Esophagus muscularis mucosa (tissue), 4 donors: ENCODE measurements at regions not wholly inside any gene's neighbourhood (a gene's known extent, or its start where the extent isn't known, plus 50 kb on each side); places are given as distances from the start of the nearest gene placed in this dataset.

Experiments
- DNase-seq: peaks from one replicate; pipeline ENCODE4 v3.0.0-alpha.2; 2017; ENCODE audit errors: extremely low spot score
- H3K27ac ChIP-seq, 4 donors: fragments of 200-600 bp; sonication (generic); replicated peaks in 1 of 4; 1 replicate in 3 of 4; 2 replicates in 1 of 4; pipeline ENCODE4 v1.5.1; 2016 to 2019; ENCODE audit warnings: mild to moderate bottlenecking in 1 of 4
- H3K27me3 ChIP-seq, 4 donors: fragments of 200-600 bp; sonication (generic); one replicate each; pipeline versions ENCODE4 v1.5.1 to v1.6.0; 2016 to 2019
- H3K36me3 ChIP-seq, 4 donors: fragments of 200-600 bp; sonication (generic); one replicate each; pipeline ENCODE4 v1.5.1; 2016 to 2019
- H3K4me1 ChIP-seq, 4 donors: fragments of 200-600 bp; sonication (generic); one replicate each; pipeline ENCODE4 v1.5.1; 2016 to 2019
- H3K4me3 ChIP-seq, 4 donors: fragments of 200-600 bp; sonication (generic); 1 replicate in 2 of 4; 2 replicates in 2 of 4; pipeline ENCODE4 v1.5.1; 2016 to 2019; ENCODE audit warnings: mild to moderate bottlenecking in 4 of 4, moderate library complexity in 1 of 4
- H3K9me3 ChIP-seq, 4 donors: fragments of 200-600 bp; sonication (generic); 1 replicate in 3 of 4; 2 replicates in 1 of 4; pipeline ENCODE4 v1.5.1; 2016 to 2019
- CTCF ChIP-seq, 3 experiments: fragments of 200-600 bp in 2 of 3; fragments of 450-650 bp in 1 of 3; sonication (generic) in 2 of 3; IDR thresholded peaks; one replicate each; pipeline ENCODE4 v1.5.1; 2017 to 2019; ENCODE audit warnings: antibody characterized with exemption in 3 of 3, mild to moderate bottlenecking in 2 of 3, moderate library complexity in 1 of 3
- EP300 ChIP-seq: sonication (generic); formaldehyde crosslinking; IDR thresholded peaks from one replicate; pipeline ENCODE4 v1.6.1; 2017; ENCODE audit warnings: antibody characterized with exemption
- POLR2A ChIP-seq: fragments of 450-650 bp; IDR thresholded peaks from one replicate; pipeline ENCODE4 v1.6.1; 2017; ENCODE audit warnings: antibody characterized with exemption, moderate library complexity, mild to moderate bottlenecking, low read depth
- POLR2AphosphoS5 ChIP-seq, 2 donors: sonication (generic); formaldehyde crosslinking; IDR thresholded peaks; one replicate each; pipeline ENCODE4 v1.6.1; 2017; ENCODE audit warnings: antibody characterized with exemption in 2 of 2
- WGBS: methylation state at CpG from one replicate; pipeline ENCODE4 v1.1.5; 2018; 5-methylcytosine and 5-hydroxymethylcytosine counted together
- intact Hi-C: fragments of 100-400 bp; cut with DNase I; formaldehyde crosslinking; loops from one replicate; pipeline ENCODE4 v1.15.1; 2023

DNA sequence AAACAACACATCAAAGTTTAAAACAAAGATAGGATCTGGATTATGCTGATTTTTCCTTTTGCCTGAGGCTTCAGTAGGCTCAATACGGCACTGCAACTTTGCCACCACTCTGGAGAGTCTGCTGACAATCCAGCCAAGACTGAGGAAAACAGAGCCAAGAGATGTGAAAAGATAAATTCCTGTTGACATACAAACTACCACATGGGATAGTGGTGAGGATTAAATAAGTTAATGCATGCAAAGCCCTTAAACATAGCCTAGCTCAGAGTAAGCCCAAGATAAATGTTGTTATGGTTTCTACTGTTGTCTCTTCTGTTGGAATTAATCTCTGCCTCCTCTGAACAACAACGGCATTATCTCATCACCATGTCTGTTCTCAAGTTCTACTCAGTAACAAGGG, 245.9 kb upstream of the LMCD1 start:
- no peak for DNase-seq
- no peak for TF ChIP-seq CTCF (IDR thresholded peaks at IDR 0.05)
- TF ChIP-seq POLR2A, result no peak
- TF ChIP-seq POLR2AphosphoS5 (IDR thresholded peaks at IDR 0.05), result no peak
- TF ChIP-seq EP300, result no peak
- intact Hi-C loops, result no loop called here
- peaks cover 0 to 12% (median 9%) of the 10 kb centered on the region in 4 donors for H3K4me1 ChIP-seq
- H3K4me3 ChIP-seq, result no peak overlapping the region
- H3K27me3 ChIP-seq, result no peaks in the 10 kb centered on the region
- WGBS, result 77% methylated on average over 2 of the region's 2 CpGs
- no peaks in the 10 kb centered on the region for H3K9me3 ChIP-seq
- H3K27ac ChIP-seq, result no peak overlapping the region
- no peaks in the 10 kb centered on the region for H3K36me3 ChIP-seq

DNA sequence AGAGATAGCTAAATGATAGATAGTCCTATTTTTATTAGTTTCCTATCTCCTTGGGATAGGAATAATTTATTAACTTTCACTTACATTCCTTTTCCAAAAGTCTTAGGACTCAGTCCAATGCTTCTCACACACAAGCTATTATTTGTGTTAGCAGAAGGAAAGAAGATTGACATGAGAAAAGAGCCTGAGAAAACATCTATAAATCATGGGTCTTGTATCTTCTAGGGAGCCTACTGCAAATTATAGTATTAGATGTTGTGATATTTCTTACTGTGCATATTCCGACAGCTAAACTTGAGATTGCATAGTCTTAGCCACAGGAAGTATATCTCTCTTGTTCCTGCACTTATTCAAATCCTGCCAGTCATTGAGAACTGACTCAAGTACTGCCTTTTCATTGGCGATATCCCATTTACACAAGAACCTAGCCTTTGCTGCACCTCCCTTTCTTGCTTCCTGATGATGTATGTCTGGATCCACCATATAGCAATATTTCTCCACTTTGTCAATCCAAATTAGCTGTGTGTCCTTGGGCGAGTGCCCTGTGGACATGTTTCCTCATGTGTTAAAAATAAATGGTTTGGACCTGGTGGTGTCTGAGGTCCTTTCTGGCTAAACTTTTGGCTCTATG, 245.1 kb upstream of the LMCD1 start:
- WGBS, result 43% methylated on average over 3 of the region's 3 CpGs
- no peak for TF ChIP-seq POLR2A
- no peak for TF ChIP-seq EP300
- no peak for TF ChIP-seq CTCF (IDR thresholded peaks at IDR 0.05)
- H3K9me3 ChIP-seq, result no peaks in the 10 kb centered on the region
- H3K36me3 ChIP-seq, result no peaks in the 10 kb centered on the region
- no peak overlapping the region for H3K27ac ChIP-seq
- H3K27me3 ChIP-seq, result no peaks in the 10 kb centered on the region
- intact Hi-C loops, result no loop called here
- H3K4me3 ChIP-seq, result no peak overlapping the region
- DNase-seq, result no peak
- peaks cover 0 to 12% (median 9%) of the 10 kb centered on the region in 4 donors for H3K4me1 ChIP-seq

- TF ChIP-seq CTCF (IDR thresholded peaks at IDR 0.05) (peak in 1 of 3 experiments; percentile 9), POLR2A (no peak)
- Histone ChIP-seq H3K27ac (no peak overlapping the region), H3K4me3 (no peak overlapping the region), H3K36me3 (no peaks in the 10 kb centered on the region), H3K4me1 (peaks cover 0 to 12% (median 9%) of the 10 kb centered on the region in 4 donors), H3K9me3 (no peaks in the 10 kb centered on the region), H3K27me3 (no peaks in the 10 kb centered on the region)
- DNase-seq, result no peak
- intact Hi-C loops, result no loop called here
- WGBS, result 95% methylated on average over 2 of the region's 2 CpGs
Measured at GRCh38 chr3:8261018-8261417, 240.6 kb upstream of the LMCD1 start.

- Histone ChIP-seq H3K27me3 (no peaks in the 10 kb centered on the region), H3K4me1 (peaks cover 0 to 12% (median 8%) of the 10 kb centered on the region in 4 donors), H3K27ac (no peak overlapping the region), H3K9me3 (no peaks in the 10 kb centered on the region), H3K36me3 (no peaks in the 10 kb centered on the region), H3K4me3 (no peak overlapping the region)
- TF ChIP-seq EP300 (no peak), POLR2A (no peak), POLR2AphosphoS5 (IDR thresholded peaks at IDR 0.05) (no peak), CTCF (IDR thresholded peaks at IDR 0.05) (no peak)
- WGBS, result 31% methylated on average over 1 of the region's 1 CpG
- no peak for DNase-seq
- intact Hi-C loops, result no loop called here
Measured at GRCh38 chr3:8266730-8267131, 234.9 kb upstream of the LMCD1 start.

DNA sequence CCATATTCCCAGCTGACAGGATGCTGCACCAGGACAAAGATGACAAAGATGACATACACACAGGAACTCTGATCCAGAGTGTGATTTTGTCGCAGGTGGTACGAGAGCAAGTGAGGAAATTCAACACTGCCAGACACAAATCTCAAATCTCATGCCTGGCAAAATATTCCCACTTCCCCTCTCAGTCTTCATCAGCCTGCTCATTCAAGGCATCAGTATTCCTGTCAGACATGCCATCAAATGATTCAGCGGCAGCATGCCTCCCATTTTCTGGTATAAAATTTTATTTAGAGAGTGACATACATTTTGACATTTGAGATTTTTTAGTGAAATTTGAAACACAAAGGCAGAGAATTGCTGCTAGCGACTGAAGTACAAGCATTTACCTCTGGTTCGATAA, 228.1 kb upstream of the LMCD1 start:
- 92% methylated on average over 5 of the region's 5 CpGs for WGBS
- no peak for DNase-seq
- Histone ChIP-seq H3K4me3 (no peak overlapping the region), H3K36me3 (no peaks in the 10 kb centered on the region), H3K27me3 (no peaks in the 10 kb centered on the region), H3K9me3 (peaks cover 0 to 8% (median 0%) of the 10 kb centered on the region in 4 donors), H3K27ac (no peak overlapping the region), H3K4me1 (no peaks in the 10 kb centered on the region)
- TF ChIP-seq POLR2AphosphoS5 (IDR thresholded peaks at IDR 0.05) (no peak), EP300 (no peak), POLR2A (no peak), CTCF (IDR thresholded peaks at IDR 0.05) (no peak)
- intact Hi-C loops, result no loop called here
